Endothelial cell of umbilical vein (primary cell): ENCODE measurements at regions not wholly inside any gene's neighbourhood (a gene's known extent, or its start where the extent isn't known, plus 50 kb on each side); places are given as distances from the start of the nearest gene placed in this dataset.

Experiments used
- GATA2 ChIP-seq: IDR thresholded peaks from 2 replicates; pipeline ENCODE4 v1.7.0; 2011; ENCODE audit warnings: low read depth, mild to moderate bottlenecking, moderate library complexity, mixed read lengths, low read length; ENCODE audit not compliant: insufficient read length, insufficient read depth
- JUN ChIP-seq: IDR thresholded peaks from 2 replicates; pipeline ENCODE4 v1.6.1; 2011; ENCODE audit warnings: borderline replicate concordance, low read depth; ENCODE audit not compliant: insufficient read length, insufficient read depth
- POLR2A ChIP-seq: IDR thresholded peaks from 2 replicates; pipeline ENCODE4 v1.6.1; 2012; ENCODE audit warnings: low read depth, mild to moderate bottlenecking, control low read depth, low read length
- POLR2AphosphoS5 ChIP-seq: IDR thresholded peaks from 2 replicates; pipeline ENCODE4 v1.6.1; 2012; ENCODE audit warnings: low read depth, mild to moderate bottlenecking, control low read depth, low read length, moderate library complexity; ENCODE audit not compliant: insufficient read depth
- TF ChIP-seq, protein P1 (sequence below), 2 donors: IDR thresholded peaks; 1 replicate in 1 of 2; 2 replicates in 1 of 2; pipeline ENCODE4 v1.5.1; 2011; ENCODE audit warnings: low read length in 2 of 2, mild to moderate bottlenecking in 2 of 2, moderate library complexity in 2 of 2, control low read depth in 1 of 2, inconsistent platforms in 1 of 2, low read depth in 1 of 2; ENCODE audit not compliant: insufficient read depth in 1 of 2; ENCODE audit errors: extremely low read depth in 1 of 2

DNA sequence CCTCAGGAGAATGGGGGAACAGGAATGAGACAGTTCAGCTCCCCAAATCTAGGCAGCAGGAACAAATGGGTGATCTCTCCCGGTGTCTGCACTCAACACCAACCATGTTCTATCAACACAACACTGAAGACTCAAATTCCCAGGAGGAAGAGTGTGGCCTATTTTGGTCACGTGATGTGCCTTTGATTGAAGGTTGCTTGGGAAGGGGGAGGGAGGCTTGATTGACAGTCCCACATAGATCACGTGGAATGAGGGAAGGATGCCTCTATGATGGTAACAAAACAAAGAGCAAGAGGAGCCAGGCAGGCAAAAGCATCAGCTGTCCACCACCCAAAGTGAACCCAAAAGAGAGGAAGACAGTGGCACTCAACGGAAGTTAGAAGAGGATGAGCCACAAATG lies 364.8 kb downstream of the KIF16B start:
- TF ChIP-seq GATA2 (no peak), POLR2A (no peak), POLR2AphosphoS5 (no peak), JUN (no peak)
- TF ChIP-seq, protein P1, sequence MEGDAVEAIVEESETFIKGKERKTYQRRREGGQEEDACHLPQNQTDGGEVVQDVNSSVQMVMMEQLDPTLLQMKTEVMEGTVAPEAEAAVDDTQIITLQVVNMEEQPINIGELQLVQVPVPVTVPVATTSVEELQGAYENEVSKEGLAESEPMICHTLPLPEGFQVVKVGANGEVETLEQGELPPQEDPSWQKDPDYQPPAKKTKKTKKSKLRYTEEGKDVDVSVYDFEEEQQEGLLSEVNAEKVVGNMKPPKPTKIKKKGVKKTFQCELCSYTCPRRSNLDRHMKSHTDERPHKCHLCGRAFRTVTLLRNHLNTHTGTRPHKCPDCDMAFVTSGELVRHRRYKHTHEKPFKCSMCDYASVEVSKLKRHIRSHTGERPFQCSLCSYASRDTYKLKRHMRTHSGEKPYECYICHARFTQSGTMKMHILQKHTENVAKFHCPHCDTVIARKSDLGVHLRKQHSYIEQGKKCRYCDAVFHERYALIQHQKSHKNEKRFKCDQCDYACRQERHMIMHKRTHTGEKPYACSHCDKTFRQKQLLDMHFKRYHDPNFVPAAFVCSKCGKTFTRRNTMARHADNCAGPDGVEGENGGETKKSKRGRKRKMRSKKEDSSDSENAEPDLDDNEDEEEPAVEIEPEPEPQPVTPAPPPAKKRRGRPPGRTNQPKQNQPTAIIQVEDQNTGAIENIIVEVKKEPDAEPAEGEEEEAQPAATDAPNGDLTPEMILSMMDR (IDR thresholded peaks at IDR 0.05; ENCODE audit: extremely low read depth in 1 of 2, insufficient read depth in 1 of 2, low read depth in 1 of 2, low read length in 2 of 2), result no peak
